BLaER1 treated with 17β-estradiol and CSF1 and Interleukin-3, amounts not matched to agents 10 nM and 100 nM (cell line): ENCODE measurements at regions not wholly inside any gene's neighbourhood (a gene's known extent, or its start where the extent isn't known, plus 50 kb on each side); places are given as distances from the start of the nearest gene placed in this dataset.

Source experiments
- H3K27ac ChIP-seq, 11 experiments: shearing (Covaris generic); formaldehyde crosslinking; 2 replicates each; pipeline ENCODE4 v1.8.1; 2022
- H3K27me3 ChIP-seq, 11 experiments: shearing (Covaris generic); formaldehyde crosslinking; 2 replicates each; pipeline ENCODE4 v1.8.1; 2022
- H3K36me3 ChIP-seq, 11 experiments: shearing (Covaris generic); formaldehyde crosslinking; 2 replicates each; pipeline ENCODE4 v1.8.1; 2022
- H3K4me1 ChIP-seq, 10 experiments: shearing (Covaris generic); formaldehyde crosslinking; 2 replicates each; pipeline ENCODE4 v1.8.1; 2022
- H3K4me2 ChIP-seq, 11 experiments: shearing (Covaris generic); formaldehyde crosslinking; 2 replicates each; pipeline ENCODE4 v1.8.1; 2022
- H3K4me3 ChIP-seq, 10 experiments: shearing (Covaris generic); formaldehyde crosslinking; 2 replicates each; pipeline ENCODE4 v1.8.1; 2022
- H3K9ac ChIP-seq, 11 experiments: shearing (Covaris generic); formaldehyde crosslinking; 2 replicates each; pipeline ENCODE4 v1.8.1; 2022
- H3K9me3 ChIP-seq, 11 experiments: shearing (Covaris generic); formaldehyde crosslinking; replicated peaks in 1 of 11; 2 replicates each; pipeline ENCODE4 v1.8.1; 2022
- H4K20me1 ChIP-seq, 11 experiments: shearing (Covaris generic); formaldehyde crosslinking; 2 replicates each; pipeline ENCODE4 v1.8.1; 2022
- Cebpa-rat ChIP-seq, 11 experiments: shearing (Covaris generic); IDR thresholded peaks; 2 replicates each; pipeline ENCODE4 v1.8.1; 2022

DNA sequence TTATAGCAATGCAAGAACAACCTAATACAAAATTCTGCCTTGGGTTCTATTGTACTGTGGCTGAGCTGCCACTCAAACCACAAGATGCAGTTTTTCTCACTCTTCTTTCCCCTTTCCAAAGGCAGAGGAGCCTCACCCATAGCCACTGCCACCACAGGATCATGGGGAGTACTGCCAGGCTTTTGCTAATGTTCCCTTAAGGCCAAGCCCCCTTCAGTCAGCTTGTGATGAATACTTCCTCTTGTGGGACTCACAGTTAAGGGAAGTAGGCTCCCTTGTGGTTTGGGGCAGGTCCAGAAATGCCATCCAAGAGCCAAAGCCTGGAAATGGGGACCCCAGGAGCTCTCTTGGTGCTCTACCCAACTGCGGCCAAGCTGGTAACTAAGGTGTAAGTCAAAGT is 258.7 kb downstream of the SPATA31D1 start:
- H3K9me3 ChIP-seq: peaks cover 4 to 19% (median 15%) of the 10 kb centered on the region in 11 experiments; a peak in 20 of 22 replicates
- H3K36me3 ChIP-seq: no peaks in the 10 kb centered on the region
- no peak overlapping the region for H3K4me3 ChIP-seq
- H3K27ac ChIP-seq: no peak overlapping the region
- peaks cover 0 to 23% (median 0%) of the 10 kb centered on the region in 11 experiments; a peak in 2 of 22 replicates for H3K27me3 ChIP-seq
- peak overlapping the region; percentile 19 to 69 (median 39); a peak in 19 of 22 replicates for H3K4me2 ChIP-seq
- peaks cover 5 to 22% (median 15%) of the 10 kb centered on the region in 10 experiments; a peak in 19 of 20 replicates for H3K4me1 ChIP-seq
- TF ChIP-seq Cebpa-rat (IDR thresholded peaks at IDR 0.05): no peak
- H3K9ac ChIP-seq: no peak overlapping the region
- H4K20me1 ChIP-seq: no peaks in the 10 kb centered on the region

DNA sequence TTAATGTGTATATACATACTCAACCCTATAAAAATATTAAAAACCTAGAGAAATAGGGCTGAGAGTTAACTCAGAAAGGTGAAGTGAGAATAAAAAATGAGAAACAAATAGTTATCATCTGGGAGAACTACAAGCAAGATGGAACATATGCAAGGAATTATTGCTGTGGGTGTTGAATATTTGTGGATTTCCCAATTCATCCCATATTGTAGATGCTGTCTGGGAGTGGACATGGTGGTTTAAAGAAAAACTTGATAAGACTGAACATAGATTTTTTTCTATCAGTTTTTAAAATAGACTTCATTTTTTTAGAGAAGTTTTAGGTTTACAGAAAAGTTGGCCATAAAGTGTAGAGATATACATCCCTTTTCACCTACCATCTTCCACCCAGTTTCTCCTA is 263.5 kb downstream of the SPATA31D1 start:
- Histone ChIP-seq H4K20me1 (no peaks in the 10 kb centered on the region), H3K36me3 (no peaks in the 10 kb centered on the region), H3K4me1 (peaks cover 1 to 10% (median 7%) of the 10 kb centered on the region in 10 experiments; a peak in 18 of 20 replicates), H3K9me3 (no peaks in the 10 kb centered on the region), H3K27ac (no peak overlapping the region), H3K4me2 (no peak overlapping the region), H3K4me3 (no peak overlapping the region), H3K9ac (no peak overlapping the region), H3K27me3 (peaks cover 0 to 22% (median 0%) of the 10 kb centered on the region in 11 experiments; a peak in 2 of 22 replicates)
- no peak for TF ChIP-seq Cebpa-rat (IDR thresholded peaks at IDR 0.05)

DNA sequence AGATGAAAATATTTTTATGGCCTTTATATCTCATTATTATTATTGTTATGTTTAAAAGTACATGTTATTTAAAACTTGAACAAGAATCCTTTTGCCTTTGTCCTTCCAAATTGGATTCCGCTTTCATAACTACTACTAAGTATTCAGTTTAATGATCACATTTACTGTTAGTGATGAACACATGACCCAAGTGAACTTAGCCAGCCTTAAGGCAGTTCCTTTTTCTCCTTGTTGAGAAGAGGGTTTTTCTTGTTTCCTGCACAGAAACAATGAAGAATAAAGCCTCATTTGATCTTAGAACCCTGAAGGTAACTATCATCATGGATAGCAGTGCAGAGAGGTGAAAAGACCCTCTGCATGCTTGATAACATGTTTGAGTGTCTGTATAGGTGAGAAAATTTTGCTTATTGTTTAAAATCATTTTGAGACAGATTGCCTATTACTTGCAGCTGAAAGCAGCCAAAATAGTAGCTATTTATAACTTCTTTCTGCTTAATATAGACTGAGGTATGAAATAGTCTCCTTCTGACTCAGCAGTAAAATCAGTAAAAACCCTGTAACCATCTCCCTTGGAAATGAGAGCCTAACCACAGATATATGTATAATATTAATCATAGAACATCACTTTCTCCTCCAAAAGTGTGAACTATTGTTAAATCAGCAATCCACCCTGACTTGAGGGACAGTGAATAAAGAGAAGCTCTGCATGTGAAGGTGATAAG is 266.2 kb downstream of the SPATA31D1 start:
- Histone ChIP-seq H3K4me2 (no peak overlapping the region), H3K4me1 (no peaks in the 10 kb centered on the region), H3K9ac (no peak overlapping the region), H3K9me3 (no peaks in the 10 kb centered on the region), H3K36me3 (no peaks in the 10 kb centered on the region), H3K27me3 (peaks cover 0 to 6% (median 0%) of the 10 kb centered on the region in 11 experiments; a peak in 1 of 22 replicates), H3K4me3 (no peak overlapping the region), H4K20me1 (no peaks in the 10 kb centered on the region), H3K27ac (no peak overlapping the region)
- TF ChIP-seq Cebpa-rat (IDR thresholded peaks at IDR 0.05): no peak

DNA sequence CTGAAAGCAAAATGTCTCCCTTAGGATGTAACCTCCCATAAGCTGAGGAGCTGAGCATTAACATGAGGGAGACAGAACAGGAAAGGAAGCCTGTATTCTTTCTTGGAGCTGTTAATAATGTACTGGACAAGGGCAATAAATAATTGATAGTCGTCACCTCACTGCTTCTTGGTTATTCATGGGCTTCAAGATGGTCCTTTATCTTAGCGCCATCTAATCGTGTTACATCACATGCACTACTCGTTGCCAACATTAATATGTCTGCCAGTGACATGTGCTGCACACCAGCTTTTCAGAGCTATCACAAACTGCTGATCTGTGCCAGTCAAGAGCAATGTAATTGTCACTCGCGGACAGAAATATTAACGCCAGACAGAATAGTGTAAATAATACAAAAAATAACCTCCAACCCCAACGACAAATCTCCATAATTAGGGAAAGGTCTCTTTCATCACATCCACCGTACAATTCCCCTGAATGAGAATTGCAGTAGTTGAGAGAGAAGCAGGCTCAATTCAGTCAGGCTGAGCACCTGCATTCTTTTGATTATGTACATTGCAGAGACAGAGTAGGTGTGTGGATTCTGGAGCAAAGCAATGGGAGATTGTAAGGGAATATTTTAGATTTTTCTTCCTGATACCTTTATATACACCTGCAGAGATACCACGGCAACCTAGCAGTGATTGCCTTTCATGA is 267.1 kb downstream of the SPATA31D1 start:
- no peaks in the 10 kb centered on the region for H3K36me3 ChIP-seq
- H3K27ac ChIP-seq: no peak overlapping the region
- H3K9me3 ChIP-seq: no peaks in the 10 kb centered on the region
- no peaks in the 10 kb centered on the region for H4K20me1 ChIP-seq
- H3K4me1 ChIP-seq: no peaks in the 10 kb centered on the region
- no peak overlapping the region for H3K9ac ChIP-seq
- no peak for TF ChIP-seq Cebpa-rat (IDR thresholded peaks at IDR 0.05)
- H3K4me3 ChIP-seq: no peak overlapping the region
- H3K4me2 ChIP-seq: no peak overlapping the region
- no peaks in the 10 kb centered on the region for H3K27me3 ChIP-seq

DNA sequence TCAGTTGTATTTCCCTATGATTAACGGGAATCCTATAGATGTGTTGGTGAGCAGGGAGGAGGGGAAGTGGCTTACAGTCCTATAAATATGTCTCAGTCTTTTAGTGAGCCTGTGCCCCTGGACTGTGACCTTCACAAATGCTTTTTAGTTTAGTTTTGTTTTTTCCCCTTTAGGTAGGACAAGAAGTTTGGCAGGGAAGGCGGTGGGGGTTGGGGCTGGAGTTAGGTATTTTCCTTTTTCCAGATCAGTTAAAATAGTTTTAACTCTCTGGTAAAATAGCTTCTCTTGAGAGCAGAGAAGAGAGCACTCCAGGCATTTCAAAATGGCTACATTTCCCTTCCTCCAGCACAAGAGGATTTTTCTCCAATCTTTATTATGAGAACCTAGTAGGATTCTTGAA is 272.1 kb downstream of the SPATA31D1 start:
- Histone ChIP-seq H3K4me3 (no peak overlapping the region), H3K9ac (no peak overlapping the region), H3K4me1 (no peaks in the 10 kb centered on the region), H3K27ac (no peak overlapping the region), H4K20me1 (no peaks in the 10 kb centered on the region), H3K9me3 (no peaks in the 10 kb centered on the region), H3K4me2 (no peak overlapping the region), H3K36me3 (no peaks in the 10 kb centered on the region), H3K27me3 (no peaks in the 10 kb centered on the region)
- TF ChIP-seq Cebpa-rat (IDR thresholded peaks at IDR 0.05): no peak

DNA sequence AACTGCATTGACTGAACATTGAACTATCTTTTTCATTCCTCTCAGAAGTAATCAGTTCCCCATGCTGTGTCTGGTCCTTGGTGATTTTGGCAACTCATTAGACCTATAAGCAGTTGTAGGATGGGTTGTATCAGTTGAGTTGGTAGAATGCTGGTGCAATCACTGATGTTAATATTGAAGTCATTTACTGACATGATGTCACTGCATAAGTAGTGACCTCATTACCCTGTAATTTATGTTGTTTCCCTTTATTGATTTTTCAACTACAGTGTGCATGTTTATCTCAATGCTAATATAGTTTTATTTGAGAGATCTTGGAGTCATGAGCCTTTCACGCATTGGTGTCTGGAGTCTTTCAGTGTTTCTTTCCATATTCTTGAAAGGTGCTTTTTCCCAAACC is 275.0 kb downstream of the SPATA31D1 start:
- no peaks in the 10 kb centered on the region for H3K36me3 ChIP-seq
- no peak for TF ChIP-seq Cebpa-rat (IDR thresholded peaks at IDR 0.05)
- H3K9ac ChIP-seq: no peak overlapping the region
- H4K20me1 ChIP-seq: no peaks in the 10 kb centered on the region
- H3K4me2 ChIP-seq: no peak overlapping the region
- H3K4me1 ChIP-seq: no peaks in the 10 kb centered on the region
- H3K27ac ChIP-seq: no peak overlapping the region
- H3K27me3 ChIP-seq: no peaks in the 10 kb centered on the region
- no peak overlapping the region for H3K4me3 ChIP-seq
- no peaks in the 10 kb centered on the region for H3K9me3 ChIP-seq

DNA sequence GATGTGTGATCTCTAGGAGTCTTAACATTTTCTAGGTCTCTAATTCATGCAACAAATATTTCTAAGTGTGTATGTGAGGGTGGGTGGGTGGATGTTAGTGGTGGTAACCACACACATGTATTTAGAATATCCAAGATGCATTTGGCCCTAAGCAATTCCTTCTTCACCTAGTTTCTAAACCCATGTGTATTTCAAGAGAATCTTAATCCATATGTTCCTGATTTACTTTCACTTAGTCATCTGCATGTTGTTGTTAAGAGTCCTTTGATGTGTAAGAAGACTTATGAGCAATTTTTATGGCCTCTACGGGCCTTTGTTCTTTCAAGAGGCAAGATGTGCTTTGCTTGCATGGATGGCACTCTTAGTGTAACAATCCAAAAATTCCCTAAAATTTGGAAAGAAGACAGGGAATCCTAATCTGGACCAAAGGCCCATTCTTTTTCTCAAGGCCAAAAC is 282.6 kb downstream of the SPATA31D1 start:
- Histone ChIP-seq H3K4me2 (no peak overlapping the region), H3K36me3 (no peaks in the 10 kb centered on the region), H4K20me1 (no peaks in the 10 kb centered on the region), H3K9me3 (no peaks in the 10 kb centered on the region), H3K4me1 (peaks cover 0 to 10% (median 0%) of the 10 kb centered on the region in 10 experiments; a peak in 3 of 20 replicates), H3K4me3 (no peak overlapping the region), H3K9ac (no peak overlapping the region), H3K27me3 (no peaks in the 10 kb centered on the region), H3K27ac (no peak overlapping the region)
- no peak for TF ChIP-seq Cebpa-rat (IDR thresholded peaks at IDR 0.05)

DNA sequence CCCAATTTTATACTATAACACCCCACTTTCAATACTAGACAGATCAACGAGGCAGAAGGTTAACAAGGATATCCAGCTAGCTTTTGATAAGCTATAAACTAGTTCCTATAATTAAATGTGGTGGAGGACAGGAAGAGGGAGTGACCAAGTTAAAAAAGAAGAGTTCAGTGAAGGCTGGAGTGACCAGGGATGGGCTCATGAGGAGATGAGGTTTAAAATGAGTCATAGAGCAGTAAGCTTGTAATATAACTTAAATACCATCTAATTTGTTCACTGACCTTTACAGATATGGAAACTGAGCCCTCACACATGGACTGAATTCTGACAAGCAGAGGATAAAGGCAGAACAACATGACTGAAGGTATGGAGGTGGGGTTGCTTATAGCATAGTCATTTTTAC is 284.5 kb downstream of the SPATA31D1 start:
- H3K36me3 ChIP-seq: no peaks in the 10 kb centered on the region
- no peak overlapping the region for H3K9ac ChIP-seq
- H3K4me1 ChIP-seq: peaks cover 0 to 10% (median 0%) of the 10 kb centered on the region in 10 experiments; a peak in 4 of 20 replicates
- H3K27me3 ChIP-seq: no peaks in the 10 kb centered on the region
- no peaks in the 10 kb centered on the region for H4K20me1 ChIP-seq
- no peak for TF ChIP-seq Cebpa-rat (IDR thresholded peaks at IDR 0.05)
- no peak overlapping the region for H3K4me3 ChIP-seq
- no peak overlapping the region for H3K27ac ChIP-seq
- no peaks in the 10 kb centered on the region for H3K9me3 ChIP-seq
- peak overlapping the region in 2 of 11 experiments; percentile 6 to 13; a peak in 2 of 22 replicates for H3K4me2 ChIP-seq

DNA sequence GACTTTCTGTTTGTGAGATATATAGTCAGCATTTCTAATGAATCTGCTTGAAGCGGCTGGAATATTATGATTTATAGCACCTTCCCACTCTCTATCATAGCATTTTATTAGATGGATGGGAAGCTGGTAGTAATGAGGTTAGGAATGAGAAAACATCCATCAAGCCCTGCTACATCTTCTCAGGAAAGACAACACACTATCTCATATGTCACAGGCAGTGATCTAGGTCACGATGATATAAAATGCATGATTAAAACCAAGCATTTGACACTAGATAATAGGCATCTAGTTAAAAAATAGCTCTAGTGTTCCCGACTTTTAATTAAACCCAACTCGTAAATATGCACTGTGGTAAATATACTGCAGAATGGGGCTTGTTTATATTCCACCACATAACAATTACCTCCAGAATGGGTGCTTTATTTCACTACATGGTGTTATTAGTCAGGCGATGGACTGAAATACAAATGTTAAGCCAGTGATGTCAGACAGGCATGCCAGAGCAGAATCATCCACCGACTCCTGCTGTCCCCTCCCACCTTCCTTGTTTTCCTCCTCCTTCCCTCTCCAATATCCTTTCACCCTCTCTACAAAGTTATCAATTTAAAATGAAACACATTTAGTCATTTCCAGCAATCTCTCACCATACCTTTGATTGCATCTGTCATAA is 286.8 kb downstream of the SPATA31D1 start:
- H3K27ac ChIP-seq: no peak overlapping the region
- no peaks in the 10 kb centered on the region for H3K36me3 ChIP-seq
- H3K9ac ChIP-seq: no peak overlapping the region
- peaks cover 0 to 10% (median 0%) of the 10 kb centered on the region in 10 experiments; a peak in 4 of 20 replicates for H3K4me1 ChIP-seq
- no peaks in the 10 kb centered on the region for H4K20me1 ChIP-seq
- no peak for TF ChIP-seq Cebpa-rat (IDR thresholded peaks at IDR 0.05)
- H3K27me3 ChIP-seq: no peaks in the 10 kb centered on the region
- H3K4me3 ChIP-seq: no peak overlapping the region
- no peaks in the 10 kb centered on the region for H3K9me3 ChIP-seq
- no peak overlapping the region for H3K4me2 ChIP-seq
